Activated CD4-positive, alpha-beta memory T cell treated with anti-CD3 and anti-CD28 coated beads, Interleukin-2, amount 10 ng/mL, durations not matched to agents 7 days and 5 days (primary cell): ENCODE measurements at regions not wholly inside any gene's neighbourhood (a gene's known extent, or its start where the extent isn't known, plus 50 kb on each side); places are given as distances from the start of the nearest gene placed in this dataset.

Experiments
- CTCF ChIA-PET: fragments of 350-600 bp; sonication (Branson Sonifier 250); formaldehyde crosslinking; loops from one replicate; lab custom pipeline; 2021; ENCODE audit warnings: antibody characterized with exemption, inconsistent platforms; lab: Charles Lee
- POLR2A ChIA-PET: fragments of 350-600 bp; sonication (Branson Sonifier 250); formaldehyde crosslinking; loops from one replicate; lab custom pipeline; 2021; ENCODE audit warnings: antibody characterized with exemption; lab: Charles Lee
- DNase-seq: peaks from one replicate; pipeline ENCODE4 v3.0.0-alpha.2; 2020
- H3K27ac Mint-ChIP-seq: one replicate; pipeline ENCODE4 v1.8.0; 2021; ENCODE audit warnings: mild to moderate bottlenecking, mixed read lengths
- H3K27me3 Mint-ChIP-seq: one replicate; pipeline ENCODE4 v1.8.0; 2021; ENCODE audit warnings: mixed read lengths
- H3K36me3 Mint-ChIP-seq: one replicate; pipeline ENCODE4 v1.8.0; 2021; ENCODE audit warnings: low read depth, mixed read lengths
- H3K4me1 Mint-ChIP-seq: one replicate; pipeline ENCODE4 v1.8.0; 2021; ENCODE audit warnings: mixed read lengths
- H3K4me3 Mint-ChIP-seq: one replicate; pipeline ENCODE4 v1.8.0; 2021; ENCODE audit warnings: mild to moderate bottlenecking, mixed read lengths
- H3K9me3 Mint-ChIP-seq: one replicate; pipeline ENCODE4 v1.8.0; 2021; ENCODE audit warnings: mixed read lengths

GRCh38 chr4:138567696-138568095 is 325.5 kb upstream of the SLC7A11 start:
- H3K36me3 Mint-ChIP-seq = no peaks in the 10 kb centered on the region
- DNase-seq = no peak
- no peak overlapping the region for H3K4me3 Mint-ChIP-seq
- no peaks in the 10 kb centered on the region for H3K27me3 Mint-ChIP-seq
- ChIA-PET POLR2A (no interaction called here), CTCF (no interaction called here)
- no peaks in the 10 kb centered on the region for H3K4me1 Mint-ChIP-seq
- H3K27ac Mint-ChIP-seq = no peak overlapping the region
- H3K9me3 Mint-ChIP-seq = no peaks in the 10 kb centered on the region

GRCh38 chr4:138565576-138565975 is 323.4 kb upstream of the SLC7A11 start:
- H3K9me3 Mint-ChIP-seq = no peaks in the 10 kb centered on the region

DNA sequence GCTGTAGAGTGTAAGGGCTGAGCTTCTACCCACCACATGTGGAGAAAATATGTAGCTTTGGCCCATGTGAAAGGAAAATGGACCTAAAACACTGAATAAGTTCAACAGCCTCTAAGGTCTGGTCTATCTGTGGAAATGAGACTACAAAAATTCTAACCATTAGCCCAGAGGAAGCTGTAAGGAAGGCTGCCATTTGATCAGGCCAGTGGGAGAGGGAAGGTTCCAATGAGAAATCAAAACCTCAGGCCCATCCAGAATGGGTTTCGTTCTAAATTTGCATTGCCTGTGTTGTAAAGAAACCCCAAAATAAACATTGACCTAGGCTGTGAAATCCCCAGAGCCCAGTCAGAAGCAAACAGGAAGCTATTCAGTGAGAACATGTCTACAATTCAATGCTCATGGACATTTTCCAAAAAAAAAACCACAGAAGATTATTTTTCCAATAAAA is 320.4 kb upstream of the SLC7A11 start:
- no peak for DNase-seq
- CTCF ChIA-PET = no interaction called here
- no peaks in the 10 kb centered on the region for H3K36me3 Mint-ChIP-seq
- H3K4me1 Mint-ChIP-seq = no peaks in the 10 kb centered on the region
- no peaks in the 10 kb centered on the region for H3K9me3 Mint-ChIP-seq
- H3K27me3 Mint-ChIP-seq = no peaks in the 10 kb centered on the region
- POLR2A ChIA-PET = no interaction called here
- no peak overlapping the region for H3K4me3 Mint-ChIP-seq
- H3K27ac Mint-ChIP-seq = no peak overlapping the region

More at GRCh38 chr4:138565576-138565975, 323.4 kb upstream of the SLC7A11 start:
- H3K27me3 Mint-ChIP-seq = no peaks in the 10 kb centered on the region
- no peak overlapping the region for H3K27ac Mint-ChIP-seq
- no peaks in the 10 kb centered on the region for H3K4me1 Mint-ChIP-seq
- no peaks in the 10 kb centered on the region for H3K36me3 Mint-ChIP-seq
- H3K4me3 Mint-ChIP-seq = no peak overlapping the region
- DNase-seq = no peak
- POLR2A ChIA-PET = no interaction called here
- CTCF ChIA-PET = no interaction called here

DNA sequence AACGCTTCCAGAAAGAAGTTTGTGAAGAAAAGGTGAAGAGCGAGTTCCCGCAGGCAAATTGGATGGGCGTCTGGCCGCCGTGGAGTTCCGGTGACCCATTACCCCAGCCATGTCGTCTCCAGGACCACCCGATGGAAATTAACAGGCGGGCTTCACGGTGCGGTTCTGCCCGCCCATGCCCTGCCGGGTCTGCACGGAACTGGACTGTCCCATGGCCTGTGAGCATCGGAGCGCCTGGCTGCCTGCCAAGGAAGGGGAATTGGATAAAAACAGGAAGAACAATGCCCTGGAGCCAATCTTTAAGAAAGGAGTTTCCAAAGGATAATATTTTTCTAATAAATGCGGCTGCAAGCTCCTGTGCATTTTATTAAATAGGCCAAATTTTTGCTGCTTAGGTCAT is 319.8 kb upstream of the SLC7A11 start:
- Mint-ChIP-seq H3K27ac (no peak overlapping the region), H3K36me3 (no peaks in the 10 kb centered on the region), H3K4me1 (no peaks in the 10 kb centered on the region), H3K9me3 (no peaks in the 10 kb centered on the region), H3K27me3 (no peaks in the 10 kb centered on the region), H3K4me3 (no peak overlapping the region)
- ChIA-PET CTCF (no interaction called here), POLR2A (no interaction called here)
- DNase-seq = no peak

GRCh38 chr4:138561276-138561880 is 319.2 kb upstream of the SLC7A11 start:
- H3K4me3 Mint-ChIP-seq = no peak overlapping the region
- no peak for DNase-seq
- H3K9me3 Mint-ChIP-seq = no peaks in the 10 kb centered on the region
- H3K4me1 Mint-ChIP-seq = no peaks in the 10 kb centered on the region
- ChIA-PET POLR2A (no interaction called here), CTCF (no interaction called here)
- H3K27me3 Mint-ChIP-seq = no peaks in the 10 kb centered on the region
- H3K27ac Mint-ChIP-seq = no peak overlapping the region
- no peaks in the 10 kb centered on the region for H3K36me3 Mint-ChIP-seq

GRCh38 chr4:138560448-138560847 is 318.3 kb upstream of the SLC7A11 start:
- POLR2A ChIA-PET = no interaction called here
- CTCF ChIA-PET = no interaction called here

GRCh38 chr4:138558886-138559285 is 316.7 kb upstream of the SLC7A11 start:
- DNase-seq = no peak
- ChIA-PET CTCF (no interaction called here), POLR2A (no interaction called here)
- H3K36me3 Mint-ChIP-seq = no peaks in the 10 kb centered on the region
- no peaks in the 10 kb centered on the region for H3K27me3 Mint-ChIP-seq
- H3K4me1 Mint-ChIP-seq = no peaks in the 10 kb centered on the region
- no peaks in the 10 kb centered on the region for H3K9me3 Mint-ChIP-seq
- no peak overlapping the region for H3K27ac Mint-ChIP-seq
- H3K4me3 Mint-ChIP-seq = no peak overlapping the region

More at GRCh38 chr4:138560448-138560847, 318.3 kb upstream of the SLC7A11 start:
- H3K4me1 Mint-ChIP-seq = no peaks in the 10 kb centered on the region
- H3K27ac Mint-ChIP-seq = no peak overlapping the region
- no peak for DNase-seq
- H3K4me3 Mint-ChIP-seq = no peak overlapping the region
- no peaks in the 10 kb centered on the region for H3K9me3 Mint-ChIP-seq
- H3K27me3 Mint-ChIP-seq = no peaks in the 10 kb centered on the region
- no peaks in the 10 kb centered on the region for H3K36me3 Mint-ChIP-seq

- no peak for DNase-seq
- ChIA-PET POLR2A (no interaction called here), CTCF (no interaction called here)
- Mint-ChIP-seq H3K4me1 (no peaks in the 10 kb centered on the region), H3K9me3 (peaks cover 2% of the 10 kb centered on the region), H3K27ac (no peak overlapping the region), H3K27me3 (no peaks in the 10 kb centered on the region), H3K4me3 (no peak overlapping the region), H3K36me3 (no peaks in the 10 kb centered on the region)
Measured at GRCh38 chr4:138555584-138555983, 313.4 kb upstream of the SLC7A11 start.

DNA sequence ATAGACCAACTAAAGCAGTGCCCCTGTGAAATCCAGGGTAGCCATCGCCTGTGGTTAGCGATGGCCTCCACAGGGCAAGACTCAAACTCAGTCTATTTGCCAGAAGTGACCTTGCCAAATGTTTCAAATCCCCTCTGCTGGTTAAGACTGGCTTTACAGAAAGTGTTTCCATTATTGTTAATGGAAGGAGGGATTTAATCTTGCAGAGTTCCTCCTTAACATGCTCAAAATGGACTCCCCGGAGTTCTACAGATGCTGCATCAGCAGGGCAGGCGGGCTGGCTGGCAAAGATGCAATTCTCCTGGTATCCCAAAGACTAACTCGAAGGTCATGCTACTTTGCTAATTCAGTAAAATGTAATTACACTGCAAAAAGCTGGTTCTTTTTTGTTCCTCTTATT is 313.0 kb upstream of the SLC7A11 start:
- ChIA-PET POLR2A (no interaction called here), CTCF (no interaction called here)
- H3K9me3 Mint-ChIP-seq = peaks cover 2% of the 10 kb centered on the region
- DNase-seq = no peak
- no peak overlapping the region for H3K4me3 Mint-ChIP-seq
- no peak overlapping the region for H3K27ac Mint-ChIP-seq
- H3K36me3 Mint-ChIP-seq = no peaks in the 10 kb centered on the region
- no peaks in the 10 kb centered on the region for H3K27me3 Mint-ChIP-seq
- H3K4me1 Mint-ChIP-seq = no peaks in the 10 kb centered on the region

GRCh38 chr4:138553001-138553845 is 311.1 kb upstream of the SLC7A11 start:
- CTCF ChIA-PET = no interaction called here
- DNase-seq = no peak
- Mint-ChIP-seq H3K9me3 (peaks cover 2% of the 10 kb centered on the region), H3K4me3 (no peak overlapping the region), H3K4me1 (no peaks in the 10 kb centered on the region), H3K27ac (no peak overlapping the region), H3K36me3 (no peaks in the 10 kb centered on the region), H3K27me3 (no peaks in the 10 kb centered on the region)
- POLR2A ChIA-PET = no interaction called here

DNA sequence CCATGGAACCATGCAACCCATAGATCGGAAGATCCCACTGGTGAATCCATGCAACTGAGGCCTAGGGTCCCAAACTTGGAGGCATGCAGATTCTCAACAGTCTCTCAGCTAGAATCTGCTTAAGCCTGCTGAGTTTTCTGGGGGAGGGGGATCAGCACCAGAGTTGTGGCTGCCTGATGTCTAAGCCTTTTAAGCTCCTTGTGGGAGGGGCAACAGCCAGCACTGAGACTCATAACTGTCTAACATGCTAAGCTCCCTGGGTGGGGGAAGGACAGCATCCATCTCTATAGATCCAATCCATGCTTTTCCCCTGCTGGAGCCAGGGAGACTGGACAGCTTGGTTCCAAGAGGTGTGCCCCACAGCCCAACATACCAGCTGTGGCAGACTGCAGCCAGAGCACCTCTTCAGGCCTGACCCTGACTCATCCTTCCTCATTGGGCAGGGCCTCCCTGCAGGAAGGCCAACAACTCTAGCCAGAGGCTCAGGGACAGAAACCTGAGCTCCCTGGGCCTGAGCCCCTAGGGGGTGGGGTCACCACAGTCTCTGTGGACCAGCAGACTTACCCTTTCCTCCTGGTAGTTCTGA is 300.1 kb upstream of the SLC7A11 start:
- Mint-ChIP-seq H3K27ac (no peak overlapping the region), H3K27me3 (no peaks in the 10 kb centered on the region), H3K36me3 (no peaks in the 10 kb centered on the region), H3K4me3 (no peak overlapping the region), H3K9me3 (no peaks in the 10 kb centered on the region), H3K4me1 (no peaks in the 10 kb centered on the region)
- no peak for DNase-seq
- ChIA-PET POLR2A (no interaction called here), CTCF (no interaction called here)

GRCh38 chr4:138540056-138540800 is 298.1 kb upstream of the SLC7A11 start:
- no peaks in the 10 kb centered on the region for H3K9me3 Mint-ChIP-seq
- no peak overlapping the region for H3K4me3 Mint-ChIP-seq
- ChIA-PET CTCF (no interaction called here), POLR2A (no interaction called here)
- no peaks in the 10 kb centered on the region for H3K4me1 Mint-ChIP-seq
- H3K27me3 Mint-ChIP-seq = no peaks in the 10 kb centered on the region
- H3K27ac Mint-ChIP-seq = no peak overlapping the region
- no peak for DNase-seq
- no peaks in the 10 kb centered on the region for H3K36me3 Mint-ChIP-seq

GRCh38 chr4:138538743-138539142 is 296.6 kb upstream of the SLC7A11 start:
- Mint-ChIP-seq H3K4me3 (no peak overlapping the region), H3K9me3 (no peaks in the 10 kb centered on the region), H3K27me3 (no peaks in the 10 kb centered on the region), H3K4me1 (no peaks in the 10 kb centered on the region), H3K27ac (no peak overlapping the region), H3K36me3 (no peaks in the 10 kb centered on the region)
- ChIA-PET POLR2A (no interaction called here), CTCF (no interaction called here)
- no peak for DNase-seq
